HCT116 (cell line): ENCODE measurements at regions not wholly inside any gene's neighbourhood (a gene's known extent, or its start where the extent isn't known, plus 50 kb on each side); places are given as distances from the start of the nearest gene placed in this dataset.

Source experiments
- ATAC-seq: fragments of 200-7000 bp; cut with Tn5 transposase; 2 replicates; pipeline ENCODE4 v1.9.1; 2020; ENCODE audit warnings: mild to moderate bottlenecking, moderate library complexity
- BruUV-seq: library from RNA; stranded (reverse); fragments of 400-500 nt; replicated peaks from 2 replicates; lab custom pipeline; 2021; lab: Mats Ljungman, UMichigan
- CTCF ChIA-PET: fragments of 300-600 bp; sonication (Branson Sonifier 250); formaldehyde crosslinking; loops from one replicate; lab custom pipeline; 2021; ENCODE audit warnings: antibody characterized with exemption; lab: Charles Lee
- POLR2A ChIA-PET: fragments of 300-600, 350-600 bp; sonication (Branson Sonifier 250); formaldehyde crosslinking; loops from one replicate; lab custom pipeline; 2021; ENCODE audit warnings: antibody characterized with exemption; lab: Charles Lee
- RAD21 ChIA-PET, 2 experiments: fragments of 300-600 bp; sonication (Branson Sonifier 250); formaldehyde crosslinking; loops; one replicate each; lab custom pipeline; 2023; ENCODE audit warnings: low total read pairs in 2 of 2; ENCODE audit not compliant: uncharacterized antibody in 2 of 2, unreplicated experiment in 2 of 2, low non-redundant PET in 1 of 2; lab: Charles Lee
- DNase-seq: peaks from one replicate; pipeline ENCODE4 v3.0.0-alpha.2; 2010; ENCODE audit warnings: low read depth, low spot score
- H2AFZ ChIP-seq: fragments of 200-600 bp; shearing (Covaris generic), sonication (generic); 2 replicates; pipeline ENCODE4 v1.6.1; 2017; ENCODE audit warnings: low read depth, mixed run types, mixed read lengths, antibody characterized with exemption, low read length; ENCODE audit not compliant: poor library complexity, severe bottlenecking
- H3K27ac ChIP-seq: 2 replicates; pipeline ENCODE4 v1.5.1; 2012; ENCODE audit warnings: low read depth, low read length
- H3K27me3 ChIP-seq: fragments of 200-600 bp; sonication (generic); 2 replicates; pipeline ENCODE4 v1.6.1; 2016; ENCODE audit warnings: mixed run types, low read length, mixed read lengths; ENCODE audit not compliant: insufficient read depth
- H3K36me3 ChIP-seq, 2 experiments: fragments of 200-500 bp in 1 of 2; fragments of 200-600 bp in 1 of 2; sonication (Bioruptor generic) in 1 of 2; sonication (generic) in 1 of 2; 2 replicates each; pipeline versions ENCODE4 v1.5.1 to v1.6.1; 2014 to 2016; ENCODE audit warnings: low read length in 2 of 2, inconsistent platforms in 1 of 2, mixed read lengths in 1 of 2, mixed run types in 1 of 2; ENCODE audit not compliant: insufficient read depth in 2 of 2, control insufficient read depth in 1 of 2
- H3K4me1 ChIP-seq, 2 experiments: fragments of 200-600 bp in 1 of 2; sonication (generic) in 1 of 2; 2 replicates each; pipeline versions ENCODE4 v1.5.1 to v1.6.1; 2012 to 2017; ENCODE audit warnings: low read length in 2 of 2, inconsistent platforms in 1 of 2, mild to moderate bottlenecking in 1 of 2, mixed read lengths in 1 of 2, mixed run types in 1 of 2, moderate library complexity in 1 of 2; ENCODE audit not compliant: insufficient read depth in 2 of 2, control insufficient read depth in 1 of 2
- H3K4me2 ChIP-seq: fragments of 200-600 bp; sonication (generic); 2 replicates; pipeline ENCODE4 v1.6.1; 2017; ENCODE audit warnings: mixed run types, low read length, mixed read lengths
- H3K4me3 ChIP-seq, 2 experiments: fragments of 200-600 bp in 1 of 2; sonication (generic) in 1 of 2; replicated peaks in 1 of 2; 2 replicates each; pipeline ENCODE4 v1.5.1; 2011 to 2016; ENCODE audit warnings: low read length in 2 of 2, control low read depth in 1 of 2, low read depth in 1 of 2, mild to moderate bottlenecking in 1 of 2, mixed read lengths in 1 of 2, mixed run types in 1 of 2
- H3K79me2 ChIP-seq: fragments of 200-600 bp; sonication (generic); 2 replicates; pipeline ENCODE4 v1.6.1; 2017; ENCODE audit warnings: mild to moderate bottlenecking, mixed run types, low read length, moderate library complexity, mixed read lengths; ENCODE audit not compliant: insufficient read depth
- H3K9ac ChIP-seq: fragments of 200-600 bp; sonication (generic); 2 replicates; pipeline ENCODE4 v1.6.1; 2016; ENCODE audit warnings: low read length, mixed read lengths
- H3K9me2 ChIP-seq: fragments of 200-600 bp; sonication (generic), shearing (Covaris generic); 2 replicates; pipeline ENCODE4 v1.6.1; 2017; ENCODE audit warnings: mixed run types, mild to moderate bottlenecking, moderate library complexity; ENCODE audit not compliant: insufficient read depth
- H3K9me3 ChIP-seq, 2 experiments: fragments of 200-500 bp in 1 of 2; fragments of 200-600 bp in 1 of 2; sonication (Bioruptor generic) in 1 of 2; sonication (generic) in 1 of 2; 2 replicates each; pipeline ENCODE4 v1.6.1; 2014 to 2017; ENCODE audit warnings: low read length in 2 of 2, mixed read lengths in 2 of 2, inconsistent platforms in 1 of 2, low read depth in 1 of 2, mild to moderate bottlenecking in 1 of 2, mixed run types in 1 of 2, moderate library complexity in 1 of 2; ENCODE audit not compliant: control insufficient read depth in 1 of 2, insufficient read depth in 1 of 2
- H4K20me1 ChIP-seq: fragments of 200-600 bp; sonication (generic), shearing (Covaris generic); 2 replicates; pipeline ENCODE4 v1.6.1; 2017; ENCODE audit warnings: mixed run types, mild to moderate bottlenecking, moderate library complexity; ENCODE audit not compliant: insufficient read depth
- ATF3 ChIP-seq: IDR thresholded peaks from 2 replicates; pipeline ENCODE4 v1.6.1; 2012
- CBX3 ChIP-seq: IDR thresholded peaks from 2 replicates; pipeline ENCODE4 v1.6.1; 2012; ENCODE audit warnings: low read depth
- CTCF ChIP-seq, 3 experiments: fragments of 200-600 bp in 1 of 3; sonication (generic) in 1 of 3; IDR thresholded peaks in 2 of 3; conservative IDR thresholded peaks in 1 of 3; 2 replicates each; pipeline ENCODE4 v1.5.1; 2012 to 2017; ENCODE audit warnings: low read depth in 2 of 3, low read length in 2 of 3, antibody characterized with exemption in 1 of 3, borderline replicate concordance in 1 of 3, control low read depth in 1 of 3, mild to moderate bottlenecking in 1 of 3, mixed read lengths in 1 of 3, mixed run types in 1 of 3, moderate library complexity in 1 of 3; ENCODE audit not compliant: insufficient read depth in 1 of 3
- EZH2 ChIP-seq: fragments of 200-600 bp; sonication (generic); IDR thresholded peaks from 2 replicates; pipeline ENCODE4 v1.6.1; 2017; ENCODE audit warnings: antibody characterized with exemption, mixed run types
- EZH2phosphoT487 ChIP-seq: fragments of 200-600 bp; IDR thresholded peaks from 2 replicates; pipeline ENCODE4 v1.6.1; 2018; ENCODE audit warnings: antibody characterized with exemption, borderline replicate concordance
- FOSL1 ChIP-seq: IDR thresholded peaks from 2 replicates; pipeline ENCODE4 v1.6.1; 2012; ENCODE audit warnings: low read depth
- JUND ChIP-seq: IDR thresholded peaks from 2 replicates; pipeline ENCODE4 v1.6.1; 2012
- MAX ChIP-seq: IDR thresholded peaks from 2 replicates; pipeline ENCODE4 v1.6.1; 2012
- POLR2A ChIP-seq: IDR thresholded peaks from 2 replicates; pipeline ENCODE4 v1.7.0; 2011; ENCODE audit warnings: borderline replicate concordance; ENCODE audit not compliant: insufficient read depth, insufficient read length; ENCODE audit errors: extremely low read depth
- POLR2AphosphoS5 ChIP-seq: IDR thresholded peaks from 2 replicates; pipeline ENCODE4 v1.6.1; 2011; ENCODE audit warnings: mild to moderate bottlenecking, low read depth, low read length, moderate library complexity
- RAD21 ChIP-seq: IDR thresholded peaks from 2 replicates; pipeline ENCODE4 v1.6.1; 2012; ENCODE audit warnings: low read depth, mild to moderate bottlenecking
- SP1 ChIP-seq: IDR thresholded peaks from 2 replicates; pipeline ENCODE4 v1.6.1; 2012; ENCODE audit warnings: low read depth
- SRF ChIP-seq: IDR thresholded peaks from 2 replicates; pipeline ENCODE4 v1.6.1; 2012; ENCODE audit warnings: low read depth
- TCF7L2 ChIP-seq: IDR thresholded peaks from 2 replicates; pipeline ENCODE4 v1.7.0; 2011; ENCODE audit warnings: borderline replicate concordance, inconsistent platforms; ENCODE audit not compliant: insufficient read depth, insufficient read length; ENCODE audit errors: extremely low read depth
- YY1 ChIP-seq: IDR thresholded peaks from 2 replicates; pipeline ENCODE4 v1.6.1; 2011; ENCODE audit warnings: low read length, low read depth, moderate library complexity, mild to moderate bottlenecking; ENCODE audit not compliant: insufficient replicate concordance; ENCODE audit errors: extremely low read depth
- ZFX ChIP-seq: fragments of 450-650 bp; IDR thresholded peaks from 2 replicates; pipeline ENCODE4 v1.6.1; 2017
- ZNF274 ChIP-seq: fragments of 200-500 bp; sonication (Bioruptor generic); IDR thresholded peaks from 2 replicates; pipeline ENCODE4 v1.6.1; 2014; ENCODE audit warnings: mild to moderate bottlenecking, low read depth, low read length, inconsistent platforms
- intact Hi-C: fragments of 100-400 bp; cut with micrococcal nuclease; formaldehyde crosslinking; loops from 2 replicates; pipeline ENCODE4 v1.10.0; 2022

GRCh38 chr18:30132959-30133358 is 909.6 kb downstream of the DSC3 start:
- DNase-seq (no peak), ATAC-seq (no peak)
- ChIA-PET RAD21 (no interaction called here), CTCF (no interaction called here), POLR2A (no interaction called here)
- Histone ChIP-seq H3K4me1 (no peaks in the 10 kb centered on the region), H3K4me2 (no peak overlapping the region), H3K27me3 (no peaks in the 10 kb centered on the region), H4K20me1 (no peaks in the 10 kb centered on the region), H3K36me3 (no peaks in the 10 kb centered on the region), H2AFZ (no peak overlapping the region), H3K79me2 (no peaks in the 10 kb centered on the region), H3K9me3 (no peaks in the 10 kb centered on the region), H3K9ac (no peak overlapping the region), H3K27ac (no peak overlapping the region), H3K9me2 (no peaks in the 10 kb centered on the region), H3K4me3 (no peak overlapping the region)
- no TSS peak for BruUV-seq
- TF ChIP-seq POLR2A (no peak), SP1 (no peak), CTCF (IDR thresholded peaks at IDR 0.05 in 2 of 3, conservative IDR thresholded peaks at IDR 0.05 in 1 of 3; ENCODE audit: borderline replicate concordance in 1 of 3, insufficient read depth in 1 of 3, low read depth in 2 of 3, low read length in 2 of 3) (no peak), POLR2AphosphoS5 (no peak), EZH2 (no peak), MAX (no peak), YY1 (no peak), TCF7L2 (no peak), JUND (no peak), FOSL1 (no peak), ZNF274 (no peak), RAD21 (no peak), ATF3 (no peak), SRF (no peak), CBX3 (no peak), ZFX (no peak), EZH2phosphoT487 (no peak)
- intact Hi-C loops, result no loop called here
